SU-DHL-6 (cell line): ENCODE measurements at regions not wholly inside any gene's neighbourhood (a gene's known extent, or its start where the extent isn't known, plus 50 kb on each side); places are given as distances from the start of the nearest gene placed in this dataset.

Source experiments
- H2AFZ ChIP-seq: fragments of 200-600 bp; sonication (generic); 2 replicates; pipeline ENCODE4 v1.6.1; 2014; ENCODE audit warnings: low read depth, mild to moderate bottlenecking, moderate library complexity, mixed read lengths, antibody characterized with exemption, low read length; ENCODE audit not compliant: severe bottlenecking
- H3F3A ChIP-seq: fragments of 200-600 bp; shearing (Covaris generic); 2 replicates; pipeline ENCODE4 v1.6.0; 2016; ENCODE audit warnings: antibody characterized with exemption, mild to moderate bottlenecking; ENCODE audit not compliant: insufficient read depth
- H3K27ac ChIP-seq: fragments of 200-600 bp; sonication (generic); 2 replicates; pipeline ENCODE4 v1.5.1; 2016; ENCODE audit warnings: low read depth, mild to moderate bottlenecking, low read length, moderate library complexity, mixed read lengths
- H3K27me3 ChIP-seq: fragments of 200-600 bp; sonication (generic), shearing (Covaris generic); 2 replicates; pipeline ENCODE4 v1.6.0; 2014; ENCODE audit warnings: mild to moderate bottlenecking, low read length
- H3K36me3 ChIP-seq: fragments of 200-600 bp; sonication (generic); 2 replicates; pipeline ENCODE4 v1.6.1; 2014; ENCODE audit warnings: mild to moderate bottlenecking, low read length, mixed read lengths
- H3K4me2 ChIP-seq: fragments of 300-600, 200-600 bp; shearing (Covaris generic), sonication (generic); 2 replicates; pipeline ENCODE4 v1.6.0; 2014; ENCODE audit warnings: low read length, low read depth, mild to moderate bottlenecking; ENCODE audit not compliant: poor library complexity, severe bottlenecking
- H3K4me3 ChIP-seq: fragments of 200-600 bp; sonication (generic); 2 replicates; pipeline ENCODE4 v1.5.1; 2014; ENCODE audit warnings: antibody characterized with exemption, low read length, mild to moderate bottlenecking, mixed read lengths; ENCODE audit not compliant: insufficient read depth, poor library complexity, severe bottlenecking
- H3K79me2 ChIP-seq: fragments of 200-600 bp; sonication (generic); 2 replicates; pipeline ENCODE4 v1.6.1; 2014; ENCODE audit warnings: mild to moderate bottlenecking, low read length, moderate library complexity; ENCODE audit not compliant: insufficient read depth
- H3K9ac ChIP-seq: fragments of 200-600 bp; sonication (generic); 2 replicates; pipeline ENCODE4 v1.7.0; 2014; ENCODE audit warnings: mild to moderate bottlenecking, low read length
- H3K9me2 ChIP-seq: fragments of 200-600 bp; sonication (generic); replicated peaks from 2 replicates; pipeline ENCODE4 v1.6.1; 2014; ENCODE audit warnings: low read length; ENCODE audit not compliant: insufficient read depth
- H3K9me3 ChIP-seq: fragments of 200-600 bp; sonication (generic); 2 replicates; pipeline ENCODE4 v1.6.1; 2014; ENCODE audit warnings: low read length, mixed read lengths; ENCODE audit not compliant: insufficient read depth
- H4K20me1 ChIP-seq: fragments of 200-600 bp; sonication (generic); 2 replicates; pipeline ENCODE4 v1.6.1; 2014; ENCODE audit warnings: low read depth, mild to moderate bottlenecking, antibody characterized with exemption, low read length, moderate library complexity, mixed read lengths
- EZH2phosphoT487 ChIP-seq: fragments of 200-600 bp; sonication (generic), shearing (Covaris generic); conservative IDR thresholded peaks from 2 replicates; pipeline ENCODE4 v1.6.1; 2018; ENCODE audit warnings: mild to moderate bottlenecking, antibody characterized with exemption, low read length, moderate library complexity, mixed read lengths
- TF ChIP-seq, protein P1 (sequence below): fragments of 200-600 bp; sonication (generic); IDR thresholded peaks from one replicate; pipeline ENCODE4 v1.5.1; 2017; ENCODE audit warnings: antibody characterized with exemption, mild to moderate bottlenecking, low read length, moderate library complexity; ENCODE audit not compliant: insufficient read depth, poor library complexity, severe bottlenecking

DNA sequence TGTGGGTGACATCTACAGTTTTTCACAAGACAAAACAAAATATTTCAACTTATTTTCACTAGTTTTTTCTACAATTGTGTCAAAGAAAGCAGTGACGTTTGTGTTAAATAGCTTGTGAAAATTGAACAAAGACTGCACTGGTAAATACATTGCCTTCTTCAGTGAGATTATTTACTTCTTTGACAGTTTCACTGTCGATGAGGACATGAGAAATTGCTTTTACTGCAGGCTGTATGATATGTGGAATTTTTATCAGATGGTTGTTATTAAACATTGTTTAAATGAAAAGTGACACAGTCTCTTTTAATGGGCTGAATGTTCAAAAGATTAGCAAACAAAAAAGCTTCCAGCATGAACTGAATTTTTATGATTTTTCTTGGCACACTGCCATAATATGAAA lies 773.9 kb upstream of the CADM2 start:
- no peaks in the 10 kb centered on the region for H3K9me2 ChIP-seq
- H4K20me1 ChIP-seq, result no peaks in the 10 kb centered on the region
- no peaks in the 10 kb centered on the region for H3K79me2 ChIP-seq
- H3K27ac ChIP-seq, result no peak overlapping the region
- no peaks in the 10 kb centered on the region for H3K36me3 ChIP-seq
- H3K9ac ChIP-seq, result no peak overlapping the region
- H3K9me3 ChIP-seq, result no peaks in the 10 kb centered on the region
- no peak overlapping the region for H3K4me3 ChIP-seq
- peak overlapping the region; percentile 46 for H2AFZ ChIP-seq
- TF ChIP-seq EZH2phosphoT487, result no peak
- TF ChIP-seq, protein P1, sequence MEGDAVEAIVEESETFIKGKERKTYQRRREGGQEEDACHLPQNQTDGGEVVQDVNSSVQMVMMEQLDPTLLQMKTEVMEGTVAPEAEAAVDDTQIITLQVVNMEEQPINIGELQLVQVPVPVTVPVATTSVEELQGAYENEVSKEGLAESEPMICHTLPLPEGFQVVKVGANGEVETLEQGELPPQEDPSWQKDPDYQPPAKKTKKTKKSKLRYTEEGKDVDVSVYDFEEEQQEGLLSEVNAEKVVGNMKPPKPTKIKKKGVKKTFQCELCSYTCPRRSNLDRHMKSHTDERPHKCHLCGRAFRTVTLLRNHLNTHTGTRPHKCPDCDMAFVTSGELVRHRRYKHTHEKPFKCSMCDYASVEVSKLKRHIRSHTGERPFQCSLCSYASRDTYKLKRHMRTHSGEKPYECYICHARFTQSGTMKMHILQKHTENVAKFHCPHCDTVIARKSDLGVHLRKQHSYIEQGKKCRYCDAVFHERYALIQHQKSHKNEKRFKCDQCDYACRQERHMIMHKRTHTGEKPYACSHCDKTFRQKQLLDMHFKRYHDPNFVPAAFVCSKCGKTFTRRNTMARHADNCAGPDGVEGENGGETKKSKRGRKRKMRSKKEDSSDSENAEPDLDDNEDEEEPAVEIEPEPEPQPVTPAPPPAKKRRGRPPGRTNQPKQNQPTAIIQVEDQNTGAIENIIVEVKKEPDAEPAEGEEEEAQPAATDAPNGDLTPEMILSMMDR, result no peak
- H3K4me2 ChIP-seq, result peak overlapping the region; percentile 25
- H3F3A ChIP-seq, result no peaks in the 10 kb centered on the region
- no peaks in the 10 kb centered on the region for H3K27me3 ChIP-seq

DNA sequence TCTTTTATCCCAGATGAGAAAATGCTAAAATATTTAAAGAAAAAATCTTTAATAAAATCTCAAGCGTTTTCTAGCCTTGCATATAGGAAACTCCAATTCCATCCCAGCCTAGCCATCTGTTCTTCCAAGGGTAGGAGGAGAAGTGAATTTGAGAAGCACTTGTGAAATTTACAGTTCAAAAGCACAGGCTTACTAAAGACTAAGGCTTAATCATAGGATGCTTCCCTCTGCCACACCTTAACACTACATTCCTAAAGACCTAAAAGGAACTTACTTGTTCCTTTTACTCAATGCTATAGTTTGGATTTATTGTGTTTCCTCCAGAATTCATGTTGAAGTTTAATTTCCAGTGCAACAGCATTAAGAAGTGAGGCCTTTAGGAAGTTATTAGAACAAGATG lies 764.8 kb upstream of the CADM2 start:
- Histone ChIP-seq H3K4me3 (no peak overlapping the region), H3K4me2 (no peak overlapping the region), H2AFZ (peak overlapping the region; percentile 5), H3K9ac (no peak overlapping the region), H3K79me2 (no peaks in the 10 kb centered on the region), H3K36me3 (no peaks in the 10 kb centered on the region), H3K9me3 (peaks cover 6% of the 10 kb centered on the region; the same call in 1 of the 2 replicates), H3K9me2 (no peaks in the 10 kb centered on the region), H3F3A (no peaks in the 10 kb centered on the region), H3K27me3 (no peaks in the 10 kb centered on the region), H4K20me1 (no peaks in the 10 kb centered on the region), H3K27ac (no peak overlapping the region)
- TF ChIP-seq, protein P1, result no peak
- TF ChIP-seq EZH2phosphoT487, result no peak

DNA sequence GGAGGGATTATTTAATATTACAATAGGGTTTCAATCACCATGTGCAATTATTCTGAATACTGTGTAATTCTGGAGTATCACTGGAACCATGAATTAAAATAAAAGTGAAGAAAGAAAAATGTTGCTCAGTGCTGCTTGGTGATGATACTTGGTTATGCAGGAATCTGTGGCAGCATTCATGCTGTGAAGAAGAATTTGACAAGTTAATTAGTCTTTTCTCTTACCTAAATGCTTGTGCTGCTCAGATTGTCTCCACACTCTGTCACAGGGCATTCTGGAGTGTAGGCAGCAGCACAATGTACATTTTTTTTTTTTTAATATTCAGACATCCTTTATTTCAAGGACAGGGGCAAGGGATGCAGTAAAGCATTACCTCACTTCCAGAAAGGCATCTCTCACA lies 749.3 kb upstream of the CADM2 start:
- H3K9me3 ChIP-seq, result no peaks in the 10 kb centered on the region; the same call in 1 of the 2 replicates
- no peak overlapping the region for H3K9ac ChIP-seq
- no peaks in the 10 kb centered on the region for H3K79me2 ChIP-seq
- TF ChIP-seq EZH2phosphoT487, result no peak
- TF ChIP-seq, protein P1, result no peak
- H3K4me3 ChIP-seq, result no peak overlapping the region
- H3K27me3 ChIP-seq, result no peaks in the 10 kb centered on the region
- H3K9me2 ChIP-seq, result no peaks in the 10 kb centered on the region
- no peak overlapping the region for H2AFZ ChIP-seq
- H3K36me3 ChIP-seq, result no peaks in the 10 kb centered on the region
- no peak overlapping the region for H3K27ac ChIP-seq
- no peak overlapping the region for H3K4me2 ChIP-seq
- H3F3A ChIP-seq, result no peaks in the 10 kb centered on the region
- no peaks in the 10 kb centered on the region for H4K20me1 ChIP-seq
